GM12872 (cell line): ENCODE measurements at regions not wholly inside any gene's neighbourhood (a gene's known extent, or its start where the extent isn't known, plus 50 kb on each side); places are given as distances from the start of the nearest gene placed in this dataset.

Experiments
- CTCF ChIP-seq: IDR thresholded peaks from 3 replicates; pipeline ENCODE4 v1.5.1; 2011; ENCODE audit warnings: low read depth, mild to moderate bottlenecking, low read length, moderate library complexity; ENCODE audit not compliant: insufficient read depth

- TF ChIP-seq CTCF, result no peak
These were observed 138.8 kb downstream of the TWIST2 start for GRCh38 chr2:238986491-238987351.

GRCh38 chr2:238987352-238987981 is 139.6 kb downstream of the TWIST2 start:
- TF ChIP-seq CTCF, result no peak

DNA sequence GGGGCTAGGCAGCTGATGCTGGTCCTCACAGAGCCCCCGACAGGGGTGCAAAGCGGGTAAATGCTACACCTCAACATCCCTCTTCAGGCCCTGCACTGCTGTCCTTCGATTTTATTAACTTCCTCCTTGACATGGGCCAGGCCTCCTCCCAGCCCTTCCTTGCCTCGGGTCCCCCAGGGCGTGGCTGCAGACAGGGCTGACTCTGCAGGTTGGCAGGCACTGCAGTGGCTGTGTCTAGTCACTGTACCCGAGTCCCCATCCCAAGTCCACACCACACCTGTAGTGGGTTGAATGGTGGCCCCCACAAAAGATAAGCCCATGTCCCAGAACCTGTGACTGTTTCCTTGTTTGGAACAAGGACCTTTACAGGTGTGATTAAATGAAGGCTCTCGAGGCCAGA is 140.2 kb downstream of the TWIST2 start:
- no peak for TF ChIP-seq CTCF

DNA sequence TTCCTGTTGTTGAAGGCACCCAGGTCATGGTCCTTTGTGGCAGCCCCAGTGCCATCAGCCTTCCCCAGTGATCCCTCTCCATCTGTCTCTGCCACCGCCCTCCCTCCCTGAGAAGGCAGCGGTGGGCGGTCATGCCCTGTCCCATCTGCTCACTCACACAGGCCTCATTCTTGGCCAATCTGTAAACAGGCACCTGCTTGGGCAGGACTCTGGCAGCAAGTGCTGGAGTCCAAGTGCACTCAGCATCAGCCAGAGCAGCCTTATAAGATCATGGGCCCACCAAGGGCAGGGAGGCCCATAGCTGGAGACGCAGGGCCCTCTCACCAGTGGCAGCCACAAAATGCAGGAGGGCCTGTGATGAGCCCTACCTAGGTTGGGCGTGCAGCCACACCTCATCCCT is 140.9 kb downstream of the TWIST2 start:
- no peak for TF ChIP-seq CTCF

DNA sequence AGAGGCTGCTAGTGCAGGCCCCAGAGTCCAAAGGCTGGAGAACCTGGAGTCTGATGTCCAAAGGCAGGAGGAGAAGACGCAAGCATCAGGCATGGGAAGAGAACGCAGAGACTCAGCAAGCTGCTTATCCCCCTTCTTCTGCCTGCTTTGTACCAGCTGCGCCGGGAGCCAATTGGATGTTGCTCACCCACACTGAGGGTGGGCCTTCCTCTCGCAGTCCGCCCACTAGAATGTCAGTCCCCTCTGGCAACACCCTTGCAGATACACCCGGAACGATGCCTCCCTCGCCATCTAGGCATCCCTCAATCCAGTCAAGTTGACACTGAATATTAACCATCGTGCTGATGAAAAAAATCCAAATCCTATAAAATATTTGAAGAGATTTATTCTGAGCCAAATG is 141.6 kb downstream of the TWIST2 start:
- TF ChIP-seq CTCF, result no peak

GRCh38 chr2:238994432-238994831 is 146.5 kb downstream of the TWIST2 start:
- no peak for TF ChIP-seq CTCF

- no peak for TF ChIP-seq CTCF
These were observed 147.0 kb downstream of the TWIST2 start for GRCh38 chr2:238994876-238995275.
